Superior temporal gyrus (tissue), 1 donor: ENCODE measurements at regions not wholly inside any gene's neighbourhood (a gene's known extent, or its start where the extent isn't known, plus 50 kb on each side); places are given as distances from the start of the nearest gene placed in this dataset.

Experiments
- DNase-seq: peaks from one replicate; pipeline ENCODE4 v3.0.0-alpha.2; 2016; ENCODE audit errors: extremely low spot score

DNA sequence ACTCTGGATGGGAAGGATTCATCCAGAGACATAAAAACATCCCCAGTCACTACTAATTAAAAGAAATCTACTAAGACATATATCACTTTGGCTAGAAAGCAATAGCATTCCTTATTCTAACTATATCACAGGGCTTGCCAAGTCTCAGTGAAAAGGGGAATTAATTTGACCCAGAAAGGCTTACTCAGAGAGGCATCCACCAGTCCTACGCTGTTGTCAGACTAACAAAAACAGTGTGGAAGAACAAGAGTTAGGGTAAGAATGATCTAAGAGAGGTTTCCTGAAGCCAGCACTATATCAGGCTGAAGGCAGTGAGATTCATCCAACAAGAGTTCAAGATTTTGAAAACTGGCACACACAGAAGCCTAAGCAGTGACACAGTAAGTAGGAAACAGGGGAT is 126.1 kb downstream of the GDAP2 start:
- DNase-seq = no peak

DNA sequence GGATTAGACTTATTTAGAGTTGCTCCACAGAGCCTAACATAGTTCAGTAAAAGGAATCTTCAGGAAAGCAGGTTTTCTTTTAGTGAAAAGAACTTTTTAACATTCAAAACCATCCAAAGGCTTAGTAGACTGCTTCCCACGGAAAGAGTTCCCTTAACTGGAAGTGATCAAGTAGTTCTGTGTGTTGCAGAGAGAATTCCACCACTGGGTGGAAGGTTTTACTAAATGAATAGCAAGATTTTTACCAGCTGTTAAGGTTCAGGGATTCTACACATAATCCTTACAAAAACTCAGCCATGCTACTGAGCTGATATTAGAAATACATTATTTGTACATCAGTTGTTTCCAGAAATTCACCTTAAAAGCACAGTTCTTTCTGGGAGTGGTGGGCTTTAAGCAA is 119.7 kb downstream of the GDAP2 start:
- DNase-seq = no peak

DNA sequence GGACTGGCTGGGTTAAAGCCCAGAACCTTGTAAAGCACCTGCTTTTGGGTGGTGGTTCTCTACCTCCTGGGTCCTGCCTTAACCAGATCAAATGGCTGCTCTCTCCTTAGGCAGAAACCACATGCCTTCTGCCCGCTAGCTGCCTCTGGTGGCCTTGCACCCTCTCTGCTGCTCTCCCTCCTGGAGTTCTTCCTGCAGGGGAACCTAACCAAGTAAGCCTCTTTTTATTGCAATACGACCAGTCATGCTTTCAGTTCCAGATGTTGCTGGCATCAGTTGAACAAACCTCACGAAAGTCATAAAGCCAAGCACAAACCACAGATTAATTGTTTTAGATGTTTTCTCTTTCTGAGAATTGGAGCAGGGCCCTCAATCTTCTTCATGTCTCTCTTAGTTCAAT is 118.9 kb downstream of the GDAP2 start:
- DNase-seq = no peak

GRCh38 chr1:117812869-117813511 is 116.4 kb downstream of the GDAP2 start:
- DNase-seq = no peak
